Mucosa of descending colon (tissue), 3 donors: ENCODE measurements at regions not wholly inside any gene's neighbourhood (a gene's known extent, or its start where the extent isn't known, plus 50 kb on each side); places are given as distances from the start of the nearest gene placed in this dataset.

Experiments used
- ATAC-seq: fragments of 200-7000 bp; cut with Tn5 transposase; one replicate; pipeline ENCODE4 v1.9.1; 2020; ENCODE audit warnings: mild to moderate bottlenecking, moderate library complexity
- DNase-seq, 3 donors: peaks; one replicate each; pipeline ENCODE4 v3.0.0-alpha.2; 2020
- H3K36me3 ChIP-seq: fragments of 200-600 bp; one replicate; pipeline ENCODE4 v1.8.0; 2021; ENCODE audit warnings: low read depth, mild to moderate bottlenecking
- H3K4me1 ChIP-seq: fragments of 200-600 bp; one replicate; pipeline ENCODE4 v1.8.0; 2021; ENCODE audit warnings: low read depth, mild to moderate bottlenecking
- H3K4me3 ChIP-seq: fragments of 200-600 bp; one replicate; pipeline ENCODE4 v1.8.0; 2021; ENCODE audit warnings: mild to moderate bottlenecking
- H3K9me3 ChIP-seq: fragments of 200-600 bp; one replicate; pipeline ENCODE4 v1.8.0; 2021; ENCODE audit warnings: mild to moderate bottlenecking
- intact Hi-C, 2 donors: fragments of 100-400 bp; cut with DNase I in 1 of 2; cut with micrococcal nuclease in 1 of 2; formaldehyde crosslinking; loops; one replicate each; pipeline versions ENCODE4 v1.11.0 to v1.11.1; 2022; cut with DNase I, micrococcal nuclease
- TF ChIP-seq, protein P1 (sequence below): fragments of 200-600 bp; IDR thresholded peaks from one replicate; pipeline ENCODE4 v1.8.0; 2022; ENCODE audit warnings: antibody characterized with exemption, mild to moderate bottlenecking
- donor health status: DM: no; HTN: no; CAD: no; lungs with moderate emphysema.
- donor health status: DM: no; HTN: no; CAD: no.
- donor health status: DM: no; HTN: yes; CAD: no.

DNA sequence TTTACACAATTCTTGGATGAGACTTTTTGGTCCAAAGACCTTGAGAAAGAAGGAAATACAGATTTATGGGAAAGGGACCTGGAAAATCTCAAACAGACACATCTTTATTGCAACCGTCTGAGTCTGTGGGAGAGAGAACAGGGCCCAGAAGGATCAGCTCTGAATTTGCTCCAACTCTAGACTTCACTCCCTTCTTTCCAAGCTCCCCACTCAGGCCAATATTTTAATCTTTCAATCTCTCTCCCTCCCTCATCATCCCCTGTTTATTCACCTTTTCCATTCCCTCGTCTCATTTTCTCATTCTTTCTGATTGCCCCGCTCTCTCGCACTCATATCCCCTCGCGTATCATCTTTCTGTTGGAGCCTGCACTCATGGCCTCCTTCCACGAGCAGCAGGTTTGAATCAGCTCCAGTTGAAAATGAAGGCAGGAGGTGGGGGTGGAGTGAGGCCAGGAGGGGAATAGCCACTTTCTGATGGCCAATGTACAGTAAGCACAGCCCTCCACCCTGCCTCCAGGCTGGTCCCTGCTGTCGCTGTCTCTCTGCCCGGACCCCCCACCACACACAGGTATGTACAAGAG is 63.6 kb upstream of the BOC start:
- intact Hi-C loops, result loop anchor here in 1 of 2 donors (10.0 kb wide), 2 partner anchors 67 to 137 kb away; partner anchors contain the start of gene BOC
- Histone ChIP-seq H3K36me3 (no peaks in the 10 kb centered on the region), H3K4me1 (no peaks in the 10 kb centered on the region), H3K4me3 (no peak overlapping the region), H3K9me3 (no peaks in the 10 kb centered on the region)
- ATAC-seq (no peak), DNase-seq (no peak)
- TF ChIP-seq, protein P1, sequence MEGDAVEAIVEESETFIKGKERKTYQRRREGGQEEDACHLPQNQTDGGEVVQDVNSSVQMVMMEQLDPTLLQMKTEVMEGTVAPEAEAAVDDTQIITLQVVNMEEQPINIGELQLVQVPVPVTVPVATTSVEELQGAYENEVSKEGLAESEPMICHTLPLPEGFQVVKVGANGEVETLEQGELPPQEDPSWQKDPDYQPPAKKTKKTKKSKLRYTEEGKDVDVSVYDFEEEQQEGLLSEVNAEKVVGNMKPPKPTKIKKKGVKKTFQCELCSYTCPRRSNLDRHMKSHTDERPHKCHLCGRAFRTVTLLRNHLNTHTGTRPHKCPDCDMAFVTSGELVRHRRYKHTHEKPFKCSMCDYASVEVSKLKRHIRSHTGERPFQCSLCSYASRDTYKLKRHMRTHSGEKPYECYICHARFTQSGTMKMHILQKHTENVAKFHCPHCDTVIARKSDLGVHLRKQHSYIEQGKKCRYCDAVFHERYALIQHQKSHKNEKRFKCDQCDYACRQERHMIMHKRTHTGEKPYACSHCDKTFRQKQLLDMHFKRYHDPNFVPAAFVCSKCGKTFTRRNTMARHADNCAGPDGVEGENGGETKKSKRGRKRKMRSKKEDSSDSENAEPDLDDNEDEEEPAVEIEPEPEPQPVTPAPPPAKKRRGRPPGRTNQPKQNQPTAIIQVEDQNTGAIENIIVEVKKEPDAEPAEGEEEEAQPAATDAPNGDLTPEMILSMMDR, result no peak

DNA sequence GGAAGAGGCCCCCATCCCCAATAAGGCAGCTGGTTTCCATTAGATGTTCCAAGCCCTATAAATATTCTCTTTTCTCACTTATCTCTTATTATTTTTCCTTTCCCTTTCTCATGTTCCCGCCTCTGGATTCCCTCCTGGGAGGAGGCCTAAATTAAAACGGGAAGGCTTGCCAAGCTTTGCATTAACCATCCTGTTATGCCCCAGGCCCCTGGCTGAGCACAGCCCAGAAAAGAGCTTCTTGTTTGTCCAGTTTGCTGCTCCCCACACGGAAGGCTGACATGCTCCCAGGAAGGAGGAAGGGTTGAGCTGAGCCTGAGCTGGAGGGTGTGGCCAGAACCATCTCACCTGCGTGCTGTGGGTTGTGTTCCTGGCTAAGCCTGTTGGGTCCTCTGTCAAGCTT is 63.1 kb upstream of the BOC start:
- peak; percentile 86 for ATAC-seq
- no peaks in the 10 kb centered on the region for H3K4me1 ChIP-seq
- no peak overlapping the region for H3K4me3 ChIP-seq
- intact Hi-C loops, result loop anchor here in 1 of 2 donors (10.0 kb wide), 2 partner anchors 67 to 137 kb away; partner anchors contain the start of gene BOC
- H3K9me3 ChIP-seq, result no peaks in the 10 kb centered on the region
- TF ChIP-seq, protein P1, result no peak
- DNase-seq, result peak; percentile 34 to 55 (median 46)
- no peaks in the 10 kb centered on the region for H3K36me3 ChIP-seq

DNA sequence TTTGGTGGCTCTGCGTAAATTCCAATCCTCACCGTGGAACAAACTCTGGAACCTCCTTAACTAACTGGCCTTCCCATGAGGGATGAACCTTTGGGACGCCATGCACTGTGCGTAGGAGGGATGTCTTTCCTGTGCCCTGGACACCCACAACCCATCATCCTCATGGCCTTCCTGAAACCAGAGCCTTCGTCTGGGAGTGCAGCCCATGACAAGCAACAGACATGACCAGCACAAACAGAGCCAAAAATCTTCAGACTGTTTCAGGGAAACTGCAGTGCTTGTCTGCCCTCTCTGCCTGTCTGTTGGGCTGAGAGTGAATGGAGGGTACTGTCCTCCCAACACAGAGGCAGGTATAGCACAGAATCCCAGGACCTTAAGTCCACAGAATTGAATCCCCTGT is 61.1 kb upstream of the BOC start:
- no peaks in the 10 kb centered on the region for H3K4me1 ChIP-seq
- H3K4me3 ChIP-seq, result no peak overlapping the region
- intact Hi-C loops, result no loop called here
- ATAC-seq (no peak), DNase-seq (no peak)
- H3K36me3 ChIP-seq, result no peaks in the 10 kb centered on the region
- no peaks in the 10 kb centered on the region for H3K9me3 ChIP-seq
- TF ChIP-seq, protein P1, result no peak

DNA sequence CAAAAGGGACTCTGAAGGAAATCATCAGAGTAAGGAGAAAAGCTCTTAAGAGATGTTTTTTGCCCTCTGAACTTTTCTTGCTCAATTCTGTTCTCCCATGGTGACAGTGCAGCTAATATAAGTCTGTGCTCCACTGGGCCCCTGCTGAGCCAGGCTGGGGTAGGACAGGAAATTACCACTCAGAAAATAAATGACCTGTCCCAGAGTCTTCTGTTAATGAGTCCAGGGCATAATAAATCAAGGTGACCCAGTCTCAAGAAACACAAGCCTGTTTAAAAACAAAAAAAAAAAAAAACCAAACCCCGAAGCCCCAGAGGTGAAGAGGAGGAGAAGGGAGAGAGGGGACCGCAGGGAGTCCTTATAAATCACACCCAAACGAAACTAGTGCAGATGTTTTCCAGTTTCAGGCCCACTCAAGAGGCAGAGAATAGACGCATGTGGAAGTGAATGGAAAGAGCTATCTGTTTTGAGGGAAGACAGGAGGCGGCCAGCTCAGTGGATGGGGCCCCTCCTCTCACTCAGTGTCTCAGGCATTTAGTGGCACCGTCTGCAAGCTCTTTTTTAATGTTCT is 59.8 kb upstream of the BOC start:
- intact Hi-C loops, result no loop called here
- Histone ChIP-seq H3K4me1 (no peaks in the 10 kb centered on the region), H3K36me3 (no peaks in the 10 kb centered on the region), H3K4me3 (no peak overlapping the region), H3K9me3 (no peaks in the 10 kb centered on the region)
- TF ChIP-seq, protein P1, result no peak
- DNase-seq, result no peak
- ATAC-seq, result peak; percentile 46

DNA sequence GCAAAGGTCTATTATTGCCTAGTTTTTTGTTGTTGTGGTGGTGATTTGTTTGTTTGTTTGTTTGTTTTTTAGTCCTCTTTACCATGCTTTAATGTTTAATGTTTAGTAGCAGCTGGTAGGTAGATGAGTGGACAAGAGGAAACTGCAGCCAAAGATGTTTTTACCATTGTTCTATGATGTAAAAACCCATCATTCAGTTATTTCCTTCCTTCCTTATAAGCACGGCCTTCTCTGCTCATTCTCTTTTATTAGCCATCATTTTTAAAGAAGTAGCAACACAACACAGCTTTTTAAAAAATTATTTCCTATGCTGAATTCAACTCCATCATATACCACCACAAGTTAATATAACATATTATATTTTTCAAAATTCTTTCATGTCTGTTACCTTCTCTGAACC is 58.5 kb upstream of the BOC start:
- TF ChIP-seq, protein P1, result no peak
- ATAC-seq (no peak), DNase-seq (no peak)
- no peaks in the 10 kb centered on the region for H3K36me3 ChIP-seq
- intact Hi-C loops, result no loop called here
- H3K4me3 ChIP-seq, result no peak overlapping the region
- no peaks in the 10 kb centered on the region for H3K9me3 ChIP-seq
- H3K4me1 ChIP-seq, result no peaks in the 10 kb centered on the region
